ENCODE measurements at regions not wholly inside any gene's neighbourhood (a gene's known extent, or its start where the extent isn't known, plus 50 kb on each side); places are given as distances from the start of the nearest gene placed in this dataset.

DNA sequence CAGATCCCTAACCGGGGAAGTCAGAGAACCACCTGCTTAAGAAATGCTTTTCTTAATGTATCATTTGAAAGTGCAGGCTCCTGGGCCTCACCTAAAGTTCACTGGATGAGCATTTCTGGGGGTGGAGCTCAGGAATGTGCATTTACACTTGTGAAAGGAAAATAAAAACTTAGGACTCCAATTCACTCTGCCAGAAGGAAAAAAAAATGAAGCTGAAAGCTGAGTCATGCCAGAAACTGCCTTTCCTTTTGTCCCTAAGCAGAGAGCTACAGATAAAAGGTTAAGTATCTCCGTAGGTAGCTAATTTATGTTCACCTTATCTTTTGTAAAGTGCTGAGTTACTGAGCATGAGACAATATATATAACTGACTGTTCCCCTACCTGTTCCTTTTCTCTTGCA, 229.5 kb upstream of the MEX3C start:
- CTCF ChIA-PET = no interaction called here
- POLR2A ChIA-PET = no interaction called here
- DNase-seq (ENCODE audit: extremely low spot score) = no peak
- TF ChIP-seq SUZ12 (IDR thresholded peaks at IDR 0.05) (no peak), FOXK2 (IDR thresholded peaks at IDR 0.05) (no peak), ZNF384 (IDR thresholded peaks at IDR 0.05) (no peak), ARNT (IDR thresholded peaks at IDR 0.05) (no peak), TARDBP (IDR thresholded peaks at IDR 0.05) (no peak), ELF4 (IDR thresholded peaks at IDR 0.05) (no peak), BHLHE40 (IDR thresholded peaks at IDR 0.05; ENCODE audit: borderline replicate concordance) (no peak), NFRKB (IDR thresholded peaks at IDR 0.05) (no peak), SP1 (IDR thresholded peaks at IDR 0.05) (no peak), FOXA1 (IDR thresholded peaks at IDR 0.05) (no peak), LEF1 (IDR thresholded peaks at IDR 0.05; ENCODE audit: borderline replicate concordance) (no peak), CTBP1 (IDR thresholded peaks at IDR 0.05; ENCODE audit: borderline replicate concordance) (no peak)
- TF ChIP-seq, protein P1, sequence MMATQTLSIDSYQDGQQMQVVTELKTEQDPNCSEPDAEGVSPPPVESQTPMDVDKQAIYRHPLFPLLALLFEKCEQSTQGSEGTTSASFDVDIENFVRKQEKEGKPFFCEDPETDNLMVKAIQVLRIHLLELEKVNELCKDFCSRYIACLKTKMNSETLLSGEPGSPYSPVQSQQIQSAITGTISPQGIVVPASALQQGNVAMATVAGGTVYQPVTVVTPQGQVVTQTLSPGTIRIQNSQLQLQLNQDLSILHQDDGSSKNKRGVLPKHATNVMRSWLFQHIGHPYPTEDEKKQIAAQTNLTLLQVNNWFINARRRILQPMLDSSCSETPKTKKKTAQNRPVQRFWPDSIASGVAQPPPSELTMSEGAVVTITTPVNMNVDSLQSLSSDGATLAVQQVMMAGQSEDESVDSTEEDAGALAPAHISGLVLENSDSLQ (IDR thresholded peaks at IDR 0.05) = no peak

GRCh38 chr18:51429644-51430043, 232.2 kb upstream of the MEX3C start:
- TF ChIP-seq ARNT (IDR thresholded peaks at IDR 0.05) = no peak
- TF ChIP-seq FOXK2 (IDR thresholded peaks at IDR 0.05) = no peak
- TF ChIP-seq HDGF (IDR thresholded peaks at IDR 0.05; ENCODE audit: borderline replicate concordance) = no peak
- no peak for TF ChIP-seq BHLHE40 (IDR thresholded peaks at IDR 0.05; ENCODE audit: borderline replicate concordance)
- TF ChIP-seq CTBP1 (IDR thresholded peaks at IDR 0.05; ENCODE audit: borderline replicate concordance) = no peak
- no peak for TF ChIP-seq TARDBP (IDR thresholded peaks at IDR 0.05)
- TF ChIP-seq LEF1 (IDR thresholded peaks at IDR 0.05; ENCODE audit: borderline replicate concordance) = no peak
- TF ChIP-seq SP1 (IDR thresholded peaks at IDR 0.05) = no peak
- TF ChIP-seq FOXA1 (IDR thresholded peaks at IDR 0.05) = no peak
- no peak for TF ChIP-seq ELF4 (IDR thresholded peaks at IDR 0.05)
- no peak for TF ChIP-seq ZNF384 (IDR thresholded peaks at IDR 0.05)
- TF ChIP-seq FOXM1 (IDR thresholded peaks at IDR 0.05; ENCODE audit: borderline replicate concordance) = no peak
- no peak for TF ChIP-seq NFRKB (IDR thresholded peaks at IDR 0.05)
- TF ChIP-seq, protein P1 (IDR thresholded peaks at IDR 0.05) = no peak
- POLR2A ChIA-PET = no interaction called here

DNA sequence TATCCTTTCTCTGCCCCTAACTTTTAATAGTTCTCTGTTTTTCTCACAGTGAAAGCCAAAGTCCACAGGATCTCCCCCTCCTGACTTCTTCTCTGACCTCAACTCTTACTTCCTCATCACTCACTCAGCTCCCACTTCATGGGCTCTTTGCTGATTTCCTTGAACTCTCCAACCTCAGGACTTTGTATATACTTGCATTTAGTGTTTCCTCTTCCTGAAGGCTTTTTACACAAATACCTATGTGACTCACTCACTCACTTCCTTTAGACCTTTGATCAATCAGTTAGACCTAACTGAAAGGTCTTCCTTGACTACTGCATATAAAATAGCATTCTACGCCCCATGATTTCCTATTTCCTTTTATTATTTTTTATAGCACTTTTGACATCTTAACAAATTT, 233.1 kb upstream of the MEX3C start:
- TF ChIP-seq ELF4 (IDR thresholded peaks at IDR 0.05) (no peak), LEF1 (IDR thresholded peaks at IDR 0.05; ENCODE audit: borderline replicate concordance) (no peak), BHLHE40 (IDR thresholded peaks at IDR 0.05; ENCODE audit: borderline replicate concordance) (no peak), ZNF384 (IDR thresholded peaks at IDR 0.05) (no peak)
- CTCF ChIA-PET = interaction anchor here (0.6 kb wide), 1 partner anchor 12 kb away, joined by 3 read pairs; no protein-coding TSS in a partner anchor
- DNase-seq (ENCODE audit: extremely low spot score) = no peak
- POLR2A ChIA-PET = interaction anchor here (0.7 kb wide), 1 partner anchor 1750 kb away, joined by 3 read pairs; no protein-coding TSS in a partner anchor

More at GRCh38 chr18:51429644-51430043, 232.2 kb upstream of the MEX3C start:
- no peak for DNase-seq (ENCODE audit: extremely low spot score)
- CTCF ChIA-PET = no interaction called here

- TF ChIP-seq FOXK2 (IDR thresholded peaks at IDR 0.05) (no peak), ZNF384 (IDR thresholded peaks at IDR 0.05) (no peak), FOXM1 (IDR thresholded peaks at IDR 0.05; ENCODE audit: borderline replicate concordance) (no peak), ARNT (IDR thresholded peaks at IDR 0.05) (no peak), HDGF (IDR thresholded peaks at IDR 0.05; ENCODE audit: borderline replicate concordance) (no peak), ELF4 (IDR thresholded peaks at IDR 0.05) (no peak)
- ChIA-PET POLR2A (no interaction called here), CTCF (no interaction called here)
- DNase-seq (ENCODE audit: extremely low spot score) = no peak
Observed at GRCh38 chr18:51433296-51433695, 235.8 kb upstream of the MEX3C start.

DNA sequence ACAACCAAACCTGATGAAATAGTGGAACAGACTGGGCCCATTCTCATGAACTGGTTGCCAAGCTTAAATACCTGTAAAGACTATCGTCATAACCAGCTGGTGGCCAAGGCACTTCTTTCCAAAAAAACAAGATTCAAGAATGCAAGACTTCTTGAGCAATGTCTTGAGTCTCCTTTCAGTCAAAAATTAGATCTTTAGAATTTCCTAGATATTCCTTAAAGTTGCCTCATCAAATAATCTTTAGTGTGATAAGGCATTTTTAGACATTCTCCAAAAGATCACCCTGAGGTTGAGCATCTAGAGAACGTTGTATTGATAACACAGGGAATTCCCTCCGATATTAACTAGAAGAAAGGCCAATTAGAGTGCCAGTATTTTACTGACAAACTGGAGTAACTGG, 236.4 kb upstream of the MEX3C start:
- no peak for DNase-seq (ENCODE audit: extremely low spot score)
- ChIA-PET CTCF (no interaction called here), POLR2A (no interaction called here)
- no peak for TF ChIP-seq ELF4 (IDR thresholded peaks at IDR 0.05)
- no peak for TF ChIP-seq FOXA1 (IDR thresholded peaks at IDR 0.05)
- TF ChIP-seq SUZ12 (IDR thresholded peaks at IDR 0.05) = no peak
- TF ChIP-seq, protein P1 (IDR thresholded peaks at IDR 0.05) = no peak
- no peak for TF ChIP-seq HDGF (IDR thresholded peaks at IDR 0.05; ENCODE audit: borderline replicate concordance)
- TF ChIP-seq FOXK2 (IDR thresholded peaks at IDR 0.05) = no peak
- no peak for TF ChIP-seq ZNF384 (IDR thresholded peaks at IDR 0.05)
- TF ChIP-seq L3MBTL2 (conservative IDR thresholded peaks at IDR 0.05) = no peak
- no peak for TF ChIP-seq LEF1 (IDR thresholded peaks at IDR 0.05; ENCODE audit: borderline replicate concordance)

GRCh38 chr18:51437280-51438271, 240.1 kb upstream of the MEX3C start:
- DNase-seq (ENCODE audit: extremely low spot score) = no peak
- TF ChIP-seq HDGF (IDR thresholded peaks at IDR 0.05; ENCODE audit: borderline replicate concordance) (no peak), FOXA1 (IDR thresholded peaks at IDR 0.05) (no peak), ELF4 (IDR thresholded peaks at IDR 0.05) (no peak), ZNF384 (IDR thresholded peaks at IDR 0.05) (no peak), ARNT (IDR thresholded peaks at IDR 0.05) (no peak), BHLHE40 (IDR thresholded peaks at IDR 0.05; ENCODE audit: borderline replicate concordance) (no peak), TARDBP (IDR thresholded peaks at IDR 0.05) (no peak), SUZ12 (IDR thresholded peaks at IDR 0.05) (no peak)
- ChIA-PET CTCF (no interaction called here), POLR2A (no interaction called here)
